ENCODE measurements at regions not wholly inside any gene's neighbourhood (a gene's known extent, or its start where the extent isn't known, plus 50 kb on each side); places are given as distances from the start of the nearest gene placed in this dataset.

GRCh38 chr22:49183826-49184216 lies 643.9 kb downstream of the BRD1 start:
- TF ChIP-seq CTCF (CRISPR knock-in tag; IDR thresholded peaks at IDR 0.05), result no peak
- TF ChIP-seq POLR2AphosphoS5 (IDR thresholded peaks at IDR 0.05; ENCODE audit: low read depth, low read length), result no peak

Data from HepG2 (cell line).